Stimulated activated naive CD8-positive, alpha-beta T cell treated with anti-CD3 and anti-CD28 coated beads, Interleukin-15, amount 100 ng/mL, for 72 hours (primary cell): ENCODE measurements at regions not wholly inside any gene's neighbourhood (a gene's known extent, or its start where the extent isn't known, plus 50 kb on each side); places are given as distances from the start of the nearest gene placed in this dataset.

ENCODE experiments used
- ATAC-seq: fragments of 150-1000 bp; cut with Tn5 transposase; 2 replicates; pipeline ENCODE4 v1.10.0; 2021; ENCODE audit warnings: mild to moderate bottlenecking, moderate library complexity
- DNase-seq, 2 donors: peaks; one replicate each; pipeline ENCODE4 v3.0.0; 2021 to 2022
- H3K27ac Mint-ChIP-seq, 2 donors: one replicate each; pipeline ENCODE4 v1.8.0; 2022; ENCODE audit warnings: mild to moderate bottlenecking in 2 of 2, mixed read lengths in 2 of 2, moderate library complexity in 2 of 2
- H3K27me3 Mint-ChIP-seq: one replicate; pipeline ENCODE4 v1.8.0; 2022; ENCODE audit warnings: mixed read lengths
- H3K4me1 Mint-ChIP-seq: one replicate; pipeline ENCODE4 v1.8.0; 2022; ENCODE audit warnings: mild to moderate bottlenecking, mixed read lengths
- H3K4me3 Mint-ChIP-seq, 2 donors: one replicate each; pipeline ENCODE4 v1.8.0; 2022; ENCODE audit warnings: mild to moderate bottlenecking in 2 of 2, mixed read lengths in 2 of 2, moderate library complexity in 1 of 2
- H3K9me3 Mint-ChIP-seq, 2 donors: one replicate each; pipeline ENCODE4 v1.8.0; 2022; ENCODE audit warnings: mixed read lengths in 2 of 2

DNA sequence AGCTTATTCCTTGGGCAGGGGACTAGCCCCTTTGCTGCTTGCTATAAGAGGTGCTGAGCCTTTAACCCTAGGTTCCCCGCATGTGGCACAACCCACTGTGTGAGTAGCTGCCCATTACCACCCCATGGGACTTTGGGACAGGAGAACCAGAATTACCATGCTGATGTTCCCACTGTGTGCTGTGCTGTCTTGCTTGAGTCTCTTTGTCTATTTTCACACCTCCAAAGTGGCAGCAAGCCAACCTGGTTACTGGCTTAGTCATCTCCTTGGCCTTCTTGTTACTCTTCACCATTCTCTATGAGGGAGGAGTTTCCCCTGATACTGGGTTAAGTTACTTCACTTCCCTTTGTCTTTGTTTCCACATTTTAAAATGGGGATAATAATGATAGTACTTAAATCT is 73.4 kb upstream of the ETV6 start:
- Mint-ChIP-seq H3K4me3 (no peak overlapping the region), H3K27me3 (peaks cover 9% of the 10 kb centered on the region), H3K27ac (no peak overlapping the region), H3K9me3 (peaks cover 0 to 5% of the 10 kb centered on the region in 2 donors), H3K4me1 (peaks cover 15% of the 10 kb centered on the region)
- ATAC-seq (peak; percentile 94), DNase-seq (peak; percentile 14 to 61)

DNA sequence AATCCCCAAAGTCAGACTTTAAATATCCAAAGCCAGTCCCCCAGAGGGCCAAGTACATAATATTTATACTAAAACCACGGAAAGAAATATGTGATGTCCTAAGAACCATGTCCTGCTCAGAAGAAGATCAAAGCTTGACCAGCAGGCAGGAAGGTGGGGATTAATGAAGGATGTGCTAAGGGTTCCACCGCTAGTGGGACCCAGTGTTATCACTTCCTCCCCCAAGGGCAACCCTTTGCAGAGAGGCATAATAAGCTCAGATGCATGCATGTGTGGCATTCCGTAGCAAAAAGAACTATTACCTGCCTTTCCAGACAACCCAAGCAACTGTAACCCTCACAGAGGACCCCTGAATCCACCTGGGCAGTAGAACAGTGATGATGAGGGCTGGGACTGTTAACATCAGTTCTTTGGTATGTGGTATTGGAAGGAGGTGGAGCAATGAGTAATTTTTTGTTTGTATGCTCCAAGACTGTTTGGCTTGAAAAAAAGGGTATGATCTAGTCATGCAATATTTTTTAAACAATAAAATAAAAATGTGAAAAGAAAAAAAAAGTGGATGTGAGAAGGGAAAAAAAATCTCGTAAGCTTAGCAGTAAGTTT is 71.7 kb upstream of the ETV6 start:
- DNase-seq (no peak), ATAC-seq (no peak)
- peaks cover 19% of the 10 kb centered on the region for H3K4me1 Mint-ChIP-seq
- no peak overlapping the region for H3K4me3 Mint-ChIP-seq
- peaks cover 10% of the 10 kb centered on the region for H3K27me3 Mint-ChIP-seq
- no peak overlapping the region for H3K27ac Mint-ChIP-seq
- peaks cover 0 to 5% of the 10 kb centered on the region in 2 donors for H3K9me3 Mint-ChIP-seq

DNA sequence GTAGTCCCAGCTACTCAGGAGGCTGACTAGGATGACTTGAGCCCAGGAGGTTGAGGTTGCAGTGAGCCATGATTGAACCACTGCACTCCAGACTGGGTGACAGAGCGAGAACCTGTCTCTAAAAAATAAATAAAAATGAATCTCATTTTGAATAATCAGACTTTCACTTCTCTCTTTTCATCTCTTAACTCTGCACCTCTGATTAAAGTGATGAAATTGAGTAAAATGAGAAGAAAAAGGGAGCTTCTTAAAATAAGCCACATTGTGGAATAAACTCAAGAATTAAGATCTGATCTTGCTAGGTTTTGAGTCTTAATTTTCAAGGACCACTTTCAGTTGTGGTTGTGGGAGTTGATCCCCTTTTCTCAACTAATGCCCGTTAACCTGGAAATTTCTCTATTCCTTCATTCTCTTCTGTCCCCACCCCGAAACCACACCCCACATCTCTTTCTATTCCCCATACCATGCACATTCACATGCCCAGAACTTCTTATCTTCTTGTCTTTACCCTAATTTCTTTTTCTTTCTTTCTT is 70.9 kb upstream of the ETV6 start:
- peak overlapping the region in 1 of 2 donors; percentile 10 for H3K4me3 Mint-ChIP-seq
- DNase-seq, result peak in 1 of 2 donors; percentile 42
- peak; percentile 70 for ATAC-seq
- H3K27me3 Mint-ChIP-seq, result peaks cover 17% of the 10 kb centered on the region
- H3K27ac Mint-ChIP-seq, result peak overlapping the region in 1 of 2 donors; percentile 7
- H3K9me3 Mint-ChIP-seq, result peaks cover 0 to 5% of the 10 kb centered on the region in 2 donors
- peaks cover 19% of the 10 kb centered on the region for H3K4me1 Mint-ChIP-seq

DNA sequence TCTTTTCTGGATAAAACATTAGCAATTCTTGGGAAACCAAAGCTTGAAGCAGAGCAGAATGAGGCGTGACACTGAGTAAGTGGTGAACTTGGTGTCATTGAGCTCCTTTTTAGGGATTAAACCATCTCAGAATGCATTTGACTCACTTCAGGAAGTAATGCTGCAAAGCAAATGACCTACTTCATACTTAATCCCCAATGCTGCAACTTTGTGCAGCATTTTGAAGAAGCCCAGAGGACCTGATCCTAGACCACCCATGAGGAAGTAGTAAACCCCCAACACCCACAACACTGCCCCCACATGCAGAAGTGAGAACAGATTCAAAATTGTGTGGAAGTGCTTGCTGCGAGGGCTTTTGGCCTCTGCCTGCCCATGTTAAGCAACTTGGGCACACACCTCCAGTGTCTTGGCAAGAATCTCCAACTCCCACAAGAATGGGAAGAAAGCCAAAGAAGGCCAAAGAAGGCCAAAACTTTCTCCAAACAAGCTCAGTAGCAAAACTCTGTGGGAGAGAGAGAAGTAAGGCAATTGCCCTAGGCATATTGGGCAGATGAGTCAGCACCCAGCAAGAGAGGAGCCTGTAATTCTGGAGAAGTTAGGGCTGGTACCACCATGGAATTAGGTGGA is 69.2 kb upstream of the ETV6 start:
- Mint-ChIP-seq H3K27me3 (peaks cover 27% of the 10 kb centered on the region), H3K4me1 (peaks cover 19% of the 10 kb centered on the region), H3K4me3 (no peak overlapping the region), H3K27ac (no peak overlapping the region), H3K9me3 (peaks cover 0 to 5% of the 10 kb centered on the region in 2 donors)
- no peak for ATAC-seq
- DNase-seq, result no peak

DNA sequence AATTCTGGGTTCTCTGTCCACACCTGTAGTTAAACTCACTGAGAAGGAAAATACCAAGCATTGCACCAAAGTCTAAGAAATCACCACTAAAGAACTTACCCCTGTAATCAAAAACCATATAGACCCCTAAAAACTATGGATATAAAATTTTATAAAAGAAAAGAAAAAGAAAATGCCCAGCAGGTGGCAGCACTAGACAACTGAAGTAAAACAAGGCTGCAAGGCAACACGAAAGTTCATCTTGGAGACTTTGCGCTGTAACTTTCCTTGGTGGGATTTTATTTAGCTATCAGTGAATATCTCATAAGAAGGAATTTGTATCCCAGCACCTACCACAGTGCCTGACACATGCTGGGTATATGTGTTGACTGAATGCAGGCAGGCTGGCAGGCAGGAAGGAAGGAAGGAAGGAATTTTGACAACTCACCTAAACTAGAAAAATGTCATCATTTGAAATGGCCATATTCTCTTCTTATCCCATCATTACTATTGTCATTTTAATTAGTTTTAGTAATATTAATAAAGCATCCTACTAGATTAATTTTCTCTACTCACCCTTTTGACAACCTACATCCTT is 68.2 kb upstream of the ETV6 start:
- peaks cover 0 to 5% of the 10 kb centered on the region in 2 donors for H3K9me3 Mint-ChIP-seq
- peaks cover 15% of the 10 kb centered on the region for H3K4me1 Mint-ChIP-seq
- ATAC-seq (no peak), DNase-seq (peak; percentile 43 to 50)
- H3K27me3 Mint-ChIP-seq, result peaks cover 27% of the 10 kb centered on the region
- H3K4me3 Mint-ChIP-seq, result no peak overlapping the region
- no peak overlapping the region for H3K27ac Mint-ChIP-seq

DNA sequence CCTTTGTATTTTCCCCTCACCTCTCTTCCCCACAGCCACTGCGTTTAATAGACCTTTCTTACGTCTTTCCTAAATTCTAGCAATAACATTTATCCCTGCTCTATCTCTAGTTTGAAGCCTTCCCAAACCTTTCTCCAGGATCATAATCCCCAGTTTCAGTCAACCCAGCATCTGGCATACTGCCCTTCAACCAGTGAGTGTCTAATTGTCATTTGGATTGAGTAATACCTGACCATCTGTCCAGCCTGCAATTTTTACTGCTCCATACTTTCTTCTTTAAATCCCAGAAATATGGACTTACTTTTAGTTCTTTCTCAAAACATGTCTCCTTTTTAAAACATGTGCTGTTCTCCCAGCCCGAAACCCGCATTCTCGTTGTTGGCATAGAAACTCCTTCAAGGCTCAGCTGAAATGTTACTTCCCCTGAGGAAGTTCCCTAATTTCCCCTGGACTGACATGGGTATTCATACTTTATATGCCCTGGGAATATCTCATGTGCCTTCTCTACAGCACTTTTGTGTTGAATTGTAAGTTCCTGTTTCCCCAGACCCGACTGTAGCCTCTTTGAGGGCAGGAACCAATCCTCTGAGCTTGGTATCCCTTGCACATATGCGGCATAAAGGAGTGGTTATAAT is 65.1 kb upstream of the ETV6 start:
- no peak overlapping the region for H3K4me3 Mint-ChIP-seq
- ATAC-seq, result no peak
- no peak for DNase-seq
- peaks cover 23% of the 10 kb centered on the region for H3K27me3 Mint-ChIP-seq
- H3K27ac Mint-ChIP-seq, result no peak overlapping the region
- H3K9me3 Mint-ChIP-seq, result no peaks in the 10 kb centered on the region
- peaks cover 5% of the 10 kb centered on the region for H3K4me1 Mint-ChIP-seq

DNA sequence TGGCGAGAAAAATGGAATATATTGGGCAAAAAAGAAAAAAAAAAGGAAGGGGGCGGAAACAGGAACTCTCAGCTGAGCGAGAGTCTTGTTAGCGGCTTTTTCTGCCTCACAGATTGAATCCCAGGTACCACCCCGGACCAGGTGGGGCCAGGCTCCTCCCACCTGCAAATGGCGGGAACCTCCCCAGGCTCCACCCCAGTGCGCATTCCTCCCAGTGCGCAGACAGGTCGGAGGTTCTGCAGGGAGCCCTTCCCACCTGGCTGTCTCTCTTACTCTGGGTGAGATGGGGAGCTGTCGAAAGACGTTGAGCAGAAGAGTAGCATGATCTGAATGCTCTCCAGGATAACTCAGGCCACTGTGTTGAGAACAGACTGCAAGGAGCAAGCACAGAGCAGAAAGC is 57.0 kb upstream of the ETV6 start:
- no peak for DNase-seq
- Mint-ChIP-seq H3K27ac (no peak overlapping the region), H3K9me3 (peaks cover 0 to 7% of the 10 kb centered on the region in 2 donors), H3K27me3 (no peaks in the 10 kb centered on the region), H3K4me3 (no peak overlapping the region), H3K4me1 (no peaks in the 10 kb centered on the region)
- no peak for ATAC-seq

DNA sequence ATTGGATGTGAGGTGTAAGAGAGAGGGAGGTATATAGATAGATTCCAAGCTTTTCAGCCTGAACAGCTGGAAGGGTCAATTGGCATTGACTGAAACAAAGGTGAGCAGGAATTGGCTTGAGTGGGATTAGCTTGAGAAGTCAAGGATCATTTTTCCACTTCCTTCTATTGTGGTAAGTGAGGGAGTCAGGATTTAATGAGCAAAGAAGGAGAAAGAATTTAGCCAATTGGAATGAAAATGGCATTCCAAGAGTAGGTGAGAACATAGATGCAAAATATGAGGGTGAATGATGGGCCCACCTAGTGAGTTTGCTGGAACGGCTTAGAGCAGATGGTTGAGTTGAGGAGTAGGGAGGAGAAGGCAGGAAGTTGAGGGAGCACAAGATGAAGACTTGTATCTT is 56.5 kb upstream of the ETV6 start:
- Mint-ChIP-seq H3K4me1 (no peaks in the 10 kb centered on the region), H3K4me3 (no peak overlapping the region), H3K9me3 (peaks cover 0 to 7% of the 10 kb centered on the region in 2 donors), H3K27ac (no peak overlapping the region), H3K27me3 (peaks cover 1% of the 10 kb centered on the region)
- DNase-seq, result no peak
- no peak for ATAC-seq

DNA sequence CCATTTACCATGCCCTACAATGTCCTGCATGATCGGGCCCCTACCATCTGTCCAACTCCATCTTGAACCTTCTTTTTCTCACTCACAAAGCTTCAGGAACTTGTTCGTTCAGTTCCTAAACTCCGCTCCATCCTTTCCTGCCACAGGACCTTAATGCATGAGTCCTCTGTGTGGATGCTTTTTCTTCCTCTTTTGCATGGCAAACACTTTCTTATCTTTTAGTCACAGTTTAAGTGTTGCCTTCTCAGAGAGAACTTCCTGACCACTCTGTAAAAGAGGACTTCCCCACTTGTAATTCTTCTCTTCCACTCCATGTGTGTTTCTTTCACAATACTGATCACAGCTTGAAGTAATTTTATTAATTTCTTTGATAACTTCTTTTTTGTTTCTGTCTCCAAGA is 54.4 kb upstream of the ETV6 start:
- ATAC-seq, result no peak
- H3K9me3 Mint-ChIP-seq, result peaks cover 0 to 7% of the 10 kb centered on the region in 2 donors
- H3K27me3 Mint-ChIP-seq, result peaks cover 14% of the 10 kb centered on the region
- H3K27ac Mint-ChIP-seq, result no peak overlapping the region
- no peak overlapping the region for H3K4me3 Mint-ChIP-seq
- H3K4me1 Mint-ChIP-seq, result no peaks in the 10 kb centered on the region
- no peak for DNase-seq

DNA sequence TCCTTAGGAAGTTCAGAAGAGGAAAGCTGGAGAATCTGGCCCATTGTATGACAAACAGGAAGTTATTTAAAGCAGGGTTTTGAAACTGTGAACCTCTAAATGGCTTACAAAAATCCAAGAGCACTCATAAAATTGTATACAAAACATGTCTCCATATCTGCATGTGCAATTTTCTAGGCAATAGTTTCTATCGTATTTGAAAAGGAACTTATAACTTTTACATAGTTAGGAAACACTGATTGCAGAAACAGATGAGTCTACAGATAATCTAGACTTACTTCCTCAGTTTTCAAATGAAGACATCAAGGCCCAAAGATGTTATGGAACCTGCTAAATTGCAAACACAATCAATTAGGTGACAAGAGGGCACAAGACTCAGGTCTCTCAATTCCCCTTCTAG is 53.3 kb upstream of the ETV6 start:
- H3K4me3 Mint-ChIP-seq, result no peak overlapping the region
- H3K4me1 Mint-ChIP-seq, result peaks cover 6% of the 10 kb centered on the region
- ATAC-seq (no peak), DNase-seq (no peak)
- H3K27me3 Mint-ChIP-seq, result peaks cover 14% of the 10 kb centered on the region
- no peak overlapping the region for H3K27ac Mint-ChIP-seq
- peaks cover 0 to 7% of the 10 kb centered on the region in 2 donors for H3K9me3 Mint-ChIP-seq

DNA sequence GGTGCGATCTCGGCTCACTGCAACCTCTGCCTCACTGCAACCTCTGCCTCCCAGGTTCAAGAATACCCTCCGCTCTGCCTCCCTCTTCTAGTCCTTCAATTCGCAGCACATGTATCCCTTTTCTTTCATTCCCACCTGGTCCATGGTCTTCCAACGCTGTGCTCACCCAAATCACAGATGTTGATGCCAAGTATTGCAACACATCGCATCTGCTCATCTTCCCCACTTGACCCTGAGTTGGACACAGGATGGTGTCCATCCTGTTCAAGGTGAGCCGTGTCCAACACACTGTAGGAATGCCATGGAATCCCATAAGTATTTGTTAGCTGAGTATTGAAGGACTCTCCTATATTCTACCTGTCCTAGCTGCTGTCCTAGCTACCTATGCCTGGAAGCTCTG is 50.6 kb upstream of the ETV6 start:
- Mint-ChIP-seq H3K9me3 (no peaks in the 10 kb centered on the region), H3K4me1 (peaks cover 13% of the 10 kb centered on the region), H3K4me3 (no peak overlapping the region), H3K27me3 (peaks cover 14% of the 10 kb centered on the region), H3K27ac (no peak overlapping the region)
- no peak for ATAC-seq
- DNase-seq, result no peak
